ENCODE measurements at regions not wholly inside any gene's neighbourhood (a gene's known extent, or its start where the extent isn't known, plus 50 kb on each side); places are given as distances from the start of the nearest gene placed in this dataset.

DNA sequence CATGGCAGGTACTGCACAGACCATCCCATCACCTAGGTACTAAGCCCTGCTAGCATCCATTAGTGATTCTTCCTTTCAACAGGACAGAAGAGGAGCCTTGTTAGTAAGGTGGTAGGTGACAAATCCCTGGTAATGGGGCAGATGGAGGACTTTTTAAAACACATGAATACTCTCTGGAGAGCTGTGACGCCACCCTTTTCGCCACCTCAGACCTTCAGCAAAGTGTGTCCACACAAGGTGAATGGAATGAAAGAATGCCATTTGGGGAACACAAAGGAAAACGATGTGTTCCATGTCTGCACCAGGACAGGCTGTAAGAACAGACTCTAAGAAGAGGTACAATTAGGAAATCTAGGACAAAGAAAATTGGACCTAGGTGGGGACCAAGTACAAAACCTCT, 110.5 kb upstream of the CARMIL1 start:
- no peak for TF ChIP-seq GATA3 (IDR thresholded peaks at IDR 0.05; ENCODE audit: low read depth, low read length)
- TF ChIP-seq GATA2 (IDR thresholded peaks at IDR 0.05; ENCODE audit: low read depth, low read length), result no peak
